ENCODE measurements at regions not wholly inside any gene's neighbourhood (a gene's known extent, or its start where the extent isn't known, plus 50 kb on each side); places are given as distances from the start of the nearest gene placed in this dataset.
"Not testable (repeated sequence)": the region's sequence is repeated elsewhere in the genome, so short reads cannot be mapped to it uniquely, and the experiment has no call there.

DNA sequence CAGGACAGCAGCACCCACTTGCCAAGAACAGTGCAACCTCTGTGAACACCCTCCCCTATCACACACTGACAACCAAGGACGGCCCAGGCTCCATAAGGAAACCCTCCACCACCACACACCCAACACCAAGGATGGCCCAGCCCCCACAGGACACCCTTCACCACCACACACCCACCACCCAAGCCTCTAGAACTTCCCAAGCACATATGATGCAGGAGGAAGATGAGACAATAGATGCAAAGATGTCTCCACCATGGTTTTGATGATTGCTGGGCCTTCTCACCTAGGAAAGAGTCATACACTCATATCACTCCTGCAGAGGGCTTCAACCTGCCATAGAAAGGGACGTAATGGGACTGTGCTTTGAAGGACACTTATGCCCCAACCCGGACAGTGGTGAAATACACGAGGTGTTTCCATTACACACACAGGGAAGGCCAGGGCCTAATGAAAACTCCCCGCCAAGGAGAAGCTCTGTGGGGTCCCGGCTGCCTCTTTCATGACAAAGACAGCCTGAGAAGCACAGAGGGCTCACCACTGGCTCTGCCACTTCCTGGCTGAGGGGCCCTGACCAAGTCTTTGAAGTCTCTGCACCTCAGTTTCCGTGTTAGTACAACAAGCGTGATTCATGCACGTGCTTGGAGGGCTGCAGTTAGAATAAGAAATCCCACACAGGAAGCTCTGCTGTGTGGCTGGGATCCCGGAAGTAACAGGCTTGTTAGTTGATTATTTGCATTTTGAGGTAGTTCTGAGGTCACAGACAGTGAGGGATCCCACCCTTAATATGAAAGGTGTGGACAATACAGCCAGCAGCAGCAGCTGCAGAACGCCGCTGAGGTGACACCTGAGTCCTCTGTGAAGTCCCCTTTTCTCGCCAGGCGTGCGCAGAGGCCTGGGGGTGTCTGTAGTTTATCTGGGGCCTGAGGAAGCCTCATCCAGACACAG, 61.9 kb upstream of the ATP12A start:
- no peak for DNase-seq (ENCODE audit: low read depth)
- TF ChIP-seq, protein P1, sequence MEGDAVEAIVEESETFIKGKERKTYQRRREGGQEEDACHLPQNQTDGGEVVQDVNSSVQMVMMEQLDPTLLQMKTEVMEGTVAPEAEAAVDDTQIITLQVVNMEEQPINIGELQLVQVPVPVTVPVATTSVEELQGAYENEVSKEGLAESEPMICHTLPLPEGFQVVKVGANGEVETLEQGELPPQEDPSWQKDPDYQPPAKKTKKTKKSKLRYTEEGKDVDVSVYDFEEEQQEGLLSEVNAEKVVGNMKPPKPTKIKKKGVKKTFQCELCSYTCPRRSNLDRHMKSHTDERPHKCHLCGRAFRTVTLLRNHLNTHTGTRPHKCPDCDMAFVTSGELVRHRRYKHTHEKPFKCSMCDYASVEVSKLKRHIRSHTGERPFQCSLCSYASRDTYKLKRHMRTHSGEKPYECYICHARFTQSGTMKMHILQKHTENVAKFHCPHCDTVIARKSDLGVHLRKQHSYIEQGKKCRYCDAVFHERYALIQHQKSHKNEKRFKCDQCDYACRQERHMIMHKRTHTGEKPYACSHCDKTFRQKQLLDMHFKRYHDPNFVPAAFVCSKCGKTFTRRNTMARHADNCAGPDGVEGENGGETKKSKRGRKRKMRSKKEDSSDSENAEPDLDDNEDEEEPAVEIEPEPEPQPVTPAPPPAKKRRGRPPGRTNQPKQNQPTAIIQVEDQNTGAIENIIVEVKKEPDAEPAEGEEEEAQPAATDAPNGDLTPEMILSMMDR (IDR thresholded peaks at IDR 0.05; ENCODE audit: insufficient read depth, low read length, poor library complexity, severe bottlenecking), result no peak
- Histone ChIP-seq H3K36me3 (ENCODE audit: control insufficient read depth, insufficient read depth, low read length) (no peaks in the 10 kb centered on the region), H3K4me3 (ENCODE audit: low read depth, low read length) (no peak overlapping the region), H3K27me3 (ENCODE audit: control insufficient read depth, insufficient read depth, low read length) (no peaks in the 10 kb centered on the region)

- no peak for DNase-seq (ENCODE audit: low read depth)
- TF ChIP-seq, protein P1 (IDR thresholded peaks at IDR 0.05; ENCODE audit: insufficient read depth, low read length, poor library complexity, severe bottlenecking), result no peak
- Histone ChIP-seq H3K27me3 (ENCODE audit: control insufficient read depth, insufficient read depth, low read length) (no peaks in the 10 kb centered on the region), H3K4me3 (ENCODE audit: low read depth, low read length) (no peak overlapping the region), H3K36me3 (ENCODE audit: control insufficient read depth, insufficient read depth, low read length) (no peaks in the 10 kb centered on the region)
Measured at GRCh38 chr13:24619282-24619681, 60.9 kb upstream of the ATP12A start.

GRCh38 chr13:24622481-24623148, 57.6 kb upstream of the ATP12A start:
- not testable (repeated sequence) for DNase-seq (ENCODE audit: low read depth); H3K4me3 ChIP-seq (ENCODE audit: low read depth, low read length); H3K27me3 ChIP-seq (ENCODE audit: control insufficient read depth, insufficient read depth, low read length)

GRCh38 chr13:24623149-24623665, 57.0 kb upstream of the ATP12A start:
- Histone ChIP-seq H3K36me3 (ENCODE audit: control insufficient read depth, insufficient read depth, low read length) (no peaks in the 10 kb centered on the region), H3K27me3 (ENCODE audit: control insufficient read depth, insufficient read depth, low read length) (no peaks in the 10 kb centered on the region), H3K4me3 (ENCODE audit: low read depth, low read length) (no peak overlapping the region)
- TF ChIP-seq, protein P1 (IDR thresholded peaks at IDR 0.05; ENCODE audit: insufficient read depth, low read length, poor library complexity, severe bottlenecking), result no peak
- DNase-seq (ENCODE audit: low read depth), result no peak

More at GRCh38 chr13:24622481-24623148, 57.6 kb upstream of the ATP12A start:
- H3K36me3 ChIP-seq (ENCODE audit: control insufficient read depth, insufficient read depth, low read length), result not testable (repeated sequence)

DNA sequence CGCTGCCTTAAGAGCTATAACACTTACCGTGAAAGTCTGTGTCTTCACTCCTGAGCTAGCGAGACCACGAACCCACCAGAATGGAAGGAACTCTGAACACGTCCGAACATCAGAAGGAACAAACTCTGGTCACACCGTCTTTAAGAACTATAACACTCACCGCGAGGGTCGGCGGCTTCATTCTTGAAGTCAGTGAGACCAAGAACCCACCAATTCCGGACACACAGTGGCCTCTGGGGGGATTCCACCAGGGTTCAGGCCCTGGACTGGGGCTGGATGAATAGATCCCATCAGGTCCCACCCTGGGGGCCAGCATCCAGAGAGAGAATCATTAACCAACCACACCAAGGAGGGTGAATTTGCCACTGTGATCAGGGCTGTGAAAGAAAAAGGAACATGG, 55.8 kb upstream of the ATP12A start:
- H3K27me3 ChIP-seq (ENCODE audit: control insufficient read depth, insufficient read depth, low read length), result no peaks in the 10 kb centered on the region
- DNase-seq (ENCODE audit: low read depth), result no peak
- TF ChIP-seq, protein P1 (IDR thresholded peaks at IDR 0.05; ENCODE audit: insufficient read depth, low read length, poor library complexity, severe bottlenecking), result no peak
- H3K4me3 ChIP-seq (ENCODE audit: low read depth, low read length), result no peak overlapping the region
- no peaks in the 10 kb centered on the region for H3K36me3 ChIP-seq (ENCODE audit: control insufficient read depth, insufficient read depth, low read length)

DNA sequence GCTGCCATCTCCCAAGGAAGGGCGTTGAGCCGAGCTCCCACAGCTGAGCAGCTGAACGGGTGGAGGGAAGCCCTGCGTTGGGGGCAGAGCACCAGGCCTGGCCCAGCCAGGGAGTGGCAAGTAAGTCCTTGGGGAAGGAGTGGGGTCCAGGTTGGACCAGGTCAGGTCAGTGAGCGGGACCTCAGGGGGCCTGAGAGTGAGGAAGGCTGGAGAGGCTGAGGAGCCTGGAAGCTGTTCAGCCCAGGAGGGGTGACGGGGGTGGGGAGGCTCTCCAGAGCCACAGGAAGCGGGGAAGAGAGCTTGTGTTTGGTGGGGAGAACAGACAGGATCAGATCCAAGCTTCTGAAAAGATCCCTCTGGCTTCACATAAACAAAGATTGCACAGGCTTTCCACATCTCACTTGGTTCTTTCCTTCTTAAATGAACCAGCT, 55.4 kb upstream of the ATP12A start:
- no peak for DNase-seq (ENCODE audit: low read depth)
- TF ChIP-seq, protein P1 (IDR thresholded peaks at IDR 0.05; ENCODE audit: insufficient read depth, low read length, poor library complexity, severe bottlenecking), result no peak
- no peaks in the 10 kb centered on the region for H3K27me3 ChIP-seq (ENCODE audit: control insufficient read depth, insufficient read depth, low read length)
- no peaks in the 10 kb centered on the region for H3K36me3 ChIP-seq (ENCODE audit: control insufficient read depth, insufficient read depth, low read length)
- no peak overlapping the region for H3K4me3 ChIP-seq (ENCODE audit: low read depth, low read length)
